ENCODE measurements at regions not wholly inside any gene's neighbourhood (a gene's known extent, or its start where the extent isn't known, plus 50 kb on each side); places are given as distances from the start of the nearest gene placed in this dataset.

DNA sequence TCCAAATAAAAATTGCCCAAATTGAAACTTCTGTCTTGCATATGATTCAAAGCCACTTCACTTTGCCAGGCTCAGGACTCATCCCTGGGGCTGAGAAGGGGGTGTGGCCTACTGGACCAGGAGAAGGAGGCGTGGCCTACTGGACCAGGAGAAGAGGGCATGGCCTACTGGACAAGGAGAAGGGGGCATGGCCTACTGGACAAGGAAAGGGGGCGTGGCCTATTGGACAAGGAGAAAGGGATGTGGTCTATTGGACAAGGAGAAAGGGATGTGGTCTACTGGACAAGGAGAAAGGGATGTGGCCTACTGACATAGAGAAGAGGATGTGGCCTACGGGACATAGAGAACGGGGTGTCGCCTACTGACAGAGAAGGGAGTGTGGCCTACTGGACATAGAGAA, 405.3 kb downstream of the RRAGC start:
- DNase-seq, result no peak

DNA sequence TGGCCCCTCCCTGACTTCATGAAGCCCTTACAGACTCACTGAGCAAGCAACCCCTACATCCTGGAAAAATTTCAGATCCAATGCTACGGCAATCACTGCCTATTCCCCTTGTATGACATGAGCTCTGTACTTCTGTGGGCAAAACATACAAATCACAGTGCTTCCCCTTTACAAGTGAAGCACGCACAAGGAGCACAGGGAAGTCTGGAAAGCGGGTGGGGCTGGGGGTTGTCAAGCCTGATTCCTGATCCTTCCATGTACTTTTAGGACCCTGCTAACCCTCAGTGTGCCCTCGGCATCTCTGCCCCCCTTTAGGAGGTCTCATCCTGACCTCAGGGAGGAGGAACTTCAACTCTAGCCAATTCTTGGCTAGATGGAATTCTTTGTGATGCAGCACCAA, 405.7 kb upstream of the POU3F1 start:
- no peak for DNase-seq

GRCh38 chr1:38451541-38451993, 405.0 kb upstream of the POU3F1 start:
- DNase-seq, result no peak

DNA sequence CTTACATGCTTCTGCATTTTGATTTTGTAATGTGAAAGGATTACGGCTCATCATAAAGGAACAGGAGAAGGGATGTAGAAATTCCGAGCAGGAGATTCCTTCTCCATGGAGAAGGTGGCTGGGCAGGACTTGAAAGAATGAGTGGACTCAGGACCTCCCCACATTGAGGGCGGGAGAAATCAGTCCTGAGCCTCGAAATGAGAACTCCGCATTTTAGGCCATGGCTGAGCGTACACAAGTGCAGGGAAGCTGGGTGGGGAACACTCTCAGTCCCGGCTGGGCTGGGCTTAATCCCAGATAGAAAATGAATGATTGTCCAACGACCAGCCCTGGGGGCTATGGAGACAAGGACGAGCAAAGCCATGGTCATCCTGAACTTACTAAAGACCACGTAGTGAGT, 402.3 kb upstream of the POU3F1 start:
- no peak for DNase-seq

GRCh38 chr1:38446936-38447335, 400.3 kb upstream of the POU3F1 start:
- DNase-seq, result no peak

GRCh38 chr1:38444770-38445442, 398.3 kb upstream of the POU3F1 start:
- DNase-seq, result no peak

DNA sequence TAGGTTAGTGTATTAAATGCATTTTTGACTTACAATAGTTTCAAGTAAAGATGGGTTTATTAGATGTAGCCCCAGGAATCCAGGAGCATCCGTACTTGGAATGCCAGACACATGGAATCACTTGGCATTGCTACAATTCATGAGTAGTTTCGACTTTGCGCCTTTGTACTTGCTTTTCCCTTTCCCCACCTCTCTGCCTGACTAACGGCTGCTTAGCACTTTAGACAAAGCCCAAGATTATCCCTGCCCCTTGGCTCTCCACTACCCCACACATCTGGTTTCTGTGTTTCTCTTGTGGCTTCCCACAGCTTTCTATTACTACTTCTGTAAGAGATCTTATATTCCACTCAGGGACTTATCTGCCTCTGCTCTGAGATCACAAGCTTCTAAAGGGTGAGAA, 397.7 kb upstream of the POU3F1 start:
- no peak for DNase-seq

GRCh38 chr1:38440402-38440801, 393.8 kb upstream of the POU3F1 start:
- no peak for DNase-seq

GRCh38 chr1:38436749-38437148, 390.2 kb upstream of the POU3F1 start:
- no peak for DNase-seq

GRCh38 chr1:38436006-38436405, 389.4 kb upstream of the POU3F1 start:
- no peak for DNase-seq

DNA sequence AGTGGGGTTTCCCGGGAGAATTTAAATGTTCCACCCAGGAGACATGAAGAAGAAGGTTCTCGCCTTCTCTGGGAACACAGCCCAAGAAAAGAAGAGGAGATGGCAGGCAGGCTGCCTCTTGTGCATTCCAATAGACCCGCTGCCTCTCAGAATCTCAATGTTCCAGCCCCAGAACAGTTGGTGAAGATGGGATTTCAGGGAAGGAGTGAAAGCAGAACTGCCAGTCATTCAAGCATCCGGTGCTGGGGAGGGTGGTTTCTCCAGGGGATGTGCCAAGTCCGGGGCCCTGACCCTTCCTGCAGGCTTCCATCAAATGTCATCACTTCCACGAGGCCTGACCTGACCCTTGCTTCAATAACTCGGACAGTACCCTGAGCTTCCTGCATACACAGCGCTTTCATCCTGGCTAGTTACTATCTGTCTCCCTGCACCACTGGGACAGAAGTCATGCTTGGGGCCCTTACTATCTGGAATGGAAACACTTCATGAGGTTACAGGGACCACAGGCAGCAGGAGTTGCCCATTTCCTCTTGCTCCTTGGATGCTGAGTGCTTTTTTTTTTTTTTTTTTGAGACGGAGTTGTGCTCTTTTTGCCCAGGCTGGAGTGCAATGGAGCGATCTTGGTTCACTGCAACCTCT, 386.6 kb upstream of the POU3F1 start:
- no peak for DNase-seq

DNA sequence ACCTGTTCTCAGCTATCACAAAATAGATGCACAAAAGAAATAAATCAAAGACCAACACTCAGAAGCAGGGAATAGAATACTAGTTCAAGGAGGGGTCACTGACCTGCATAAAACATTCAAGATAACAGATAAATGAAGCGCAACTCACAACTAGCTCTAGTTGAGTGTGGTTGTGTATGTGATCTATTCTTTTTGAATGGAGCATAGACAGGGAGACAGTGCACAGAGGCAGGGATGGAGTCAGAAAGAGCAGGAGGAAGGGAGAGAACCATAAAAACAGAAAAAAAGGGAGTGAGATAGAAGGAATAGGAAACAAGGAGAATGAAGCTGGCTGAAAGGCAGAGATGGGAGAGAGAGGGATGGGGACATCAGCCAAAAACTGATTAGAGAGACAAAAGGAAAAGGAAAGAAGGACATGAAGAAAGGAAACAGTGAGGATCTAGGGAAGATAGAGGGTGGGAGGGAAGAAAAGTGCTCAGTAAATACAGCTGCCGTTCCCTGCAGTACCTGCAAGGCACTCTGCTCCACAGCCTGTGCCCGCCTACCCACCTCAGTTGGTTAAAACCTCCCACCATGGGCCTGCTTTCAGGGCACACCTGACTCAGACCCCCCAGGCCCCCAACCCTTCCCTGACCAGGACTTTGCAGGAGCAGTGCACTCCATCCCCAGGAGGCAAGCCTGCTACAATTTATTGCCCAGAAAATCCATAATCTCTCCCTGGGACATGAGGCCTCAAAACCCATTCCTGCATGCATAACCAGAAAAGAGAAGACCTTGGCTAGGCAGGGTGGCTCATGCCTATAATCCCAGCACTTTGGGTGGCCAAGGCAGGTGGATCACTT, 385.2 kb upstream of the POU3F1 start:
- no peak for DNase-seq

DNA sequence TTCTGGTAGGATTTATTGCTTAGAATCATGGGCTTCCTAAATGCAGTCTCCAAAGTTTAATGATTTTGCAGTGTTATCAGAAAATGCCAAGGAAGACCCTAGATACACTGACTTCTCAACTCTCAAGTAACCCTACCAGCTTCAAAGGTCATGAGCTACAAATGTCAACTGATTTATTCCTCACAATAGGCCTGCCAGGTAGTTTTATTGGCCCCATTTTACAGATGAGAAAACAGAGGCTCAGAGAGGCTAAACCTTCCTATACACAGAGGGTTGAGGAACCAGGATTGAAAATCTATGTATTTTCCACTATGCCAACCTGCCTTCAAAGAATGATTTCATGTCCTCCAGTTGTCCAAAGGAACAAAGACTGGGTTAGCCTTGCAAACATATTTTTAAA, 384.4 kb upstream of the POU3F1 start:
- no peak for DNase-seq

DNA sequence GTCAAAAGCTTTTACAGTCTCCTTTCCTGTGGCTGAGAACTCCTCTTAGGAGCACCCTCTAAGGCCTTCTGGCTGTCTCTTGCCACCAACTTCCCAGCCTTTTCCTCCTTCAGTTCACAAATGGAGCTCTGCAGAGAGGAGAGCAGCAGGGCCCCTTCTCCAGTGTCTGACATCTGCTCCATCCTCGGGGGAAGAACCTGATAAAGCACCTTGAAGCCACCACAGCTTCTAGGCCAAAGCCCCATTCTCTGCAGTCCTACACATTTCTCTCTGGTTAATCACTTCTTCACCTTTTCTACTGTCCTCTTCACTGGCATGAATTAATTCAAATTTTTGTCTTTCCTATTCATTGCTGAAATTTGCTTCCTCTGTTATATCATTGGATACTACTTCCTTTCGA, 378.1 kb upstream of the POU3F1 start:
- no peak for DNase-seq

DNA sequence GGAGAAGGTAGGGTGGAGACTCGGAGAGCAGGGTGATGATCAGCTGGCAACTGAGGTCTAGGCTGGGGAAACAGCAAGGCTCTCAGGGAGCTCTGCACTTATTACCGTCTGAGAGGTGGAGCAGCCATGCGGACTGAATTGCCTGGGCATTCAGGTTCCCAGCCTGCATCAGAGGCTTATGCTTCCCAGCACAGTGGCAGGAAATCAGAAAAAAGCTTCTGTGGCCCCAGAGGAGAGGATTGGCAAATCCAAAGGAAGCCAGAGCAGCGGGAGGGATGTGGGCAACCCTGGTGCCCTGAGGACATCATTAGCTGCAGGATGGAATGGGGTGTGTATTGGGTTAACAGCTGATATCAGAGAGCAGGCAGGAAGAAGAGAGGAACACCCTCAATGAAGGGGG, 374.1 kb upstream of the POU3F1 start:
- DNase-seq, result no peak

- DNase-seq, result no peak
Observed at GRCh38 chr1:38418195-38419030, 371.8 kb upstream of the POU3F1 start.

GRCh38 chr1:38403667-38404066, 357.1 kb upstream of the POU3F1 start:
- no peak for DNase-seq

GRCh38 chr1:38402230-38402815, 355.7 kb upstream of the POU3F1 start:
- DNase-seq, result no peak

DNA sequence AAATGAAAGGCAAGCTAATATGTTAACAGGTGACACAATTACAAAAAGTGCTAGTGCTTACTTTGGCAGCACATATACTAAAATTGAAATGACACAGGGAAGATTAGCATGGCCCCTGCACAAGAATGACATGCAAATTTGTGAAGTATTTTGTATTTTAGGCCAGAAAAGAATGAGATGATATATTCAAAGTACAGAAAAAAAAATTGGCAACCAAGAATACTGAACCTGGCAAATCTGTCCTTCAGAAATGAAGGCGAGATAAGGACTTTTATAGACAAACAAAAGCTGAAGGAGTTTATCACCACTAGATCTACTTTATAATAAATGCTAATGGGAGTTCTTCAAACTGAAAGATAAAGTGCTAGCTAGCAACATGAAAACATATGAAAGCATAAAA, 350.0 kb upstream of the POU3F1 start:
- no peak for DNase-seq

- no peak for DNase-seq
Observed at GRCh38 chr1:38394303-38394702, 347.7 kb upstream of the POU3F1 start.

- DNase-seq, result no peak
Observed at GRCh38 chr1:38392861-38393260, 346.3 kb upstream of the POU3F1 start.

DNA sequence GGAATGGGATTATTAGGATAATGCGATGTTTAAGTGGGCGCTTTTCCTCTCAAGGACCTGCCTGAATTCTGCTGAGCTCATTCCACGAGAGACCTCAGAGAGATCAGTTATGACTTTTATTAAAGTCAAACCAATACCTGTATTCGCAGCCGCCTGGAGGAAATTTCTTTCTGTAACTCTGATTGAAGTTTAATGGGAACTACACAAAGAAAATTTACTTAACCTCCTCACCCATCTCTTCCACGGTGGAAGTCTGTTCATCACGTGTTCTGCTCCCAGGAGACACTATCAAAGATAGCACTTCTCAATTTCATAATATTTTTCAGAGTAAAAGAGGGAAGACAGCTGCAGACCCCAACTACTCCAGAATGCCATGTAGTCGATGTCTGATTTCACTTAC, 334.7 kb upstream of the POU3F1 start:
- no peak for DNase-seq

DNA sequence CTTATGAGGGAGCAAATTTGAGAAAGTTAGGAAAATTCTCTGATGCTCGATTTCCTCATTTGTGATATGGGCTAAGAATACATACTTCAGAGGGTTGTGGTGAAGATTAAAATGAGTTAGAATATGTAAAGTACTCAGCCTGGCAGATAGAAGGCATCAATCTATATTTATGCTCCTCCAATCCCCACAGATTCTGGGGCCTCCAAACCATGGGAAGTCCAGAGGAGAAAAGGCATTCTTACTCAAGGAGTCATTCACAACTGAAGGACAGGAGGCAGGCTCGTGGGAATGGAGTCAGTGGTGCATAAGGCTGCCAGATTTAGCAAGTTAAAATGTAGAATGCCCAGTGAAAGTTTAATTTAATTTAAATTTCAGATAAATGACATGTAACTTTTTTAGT, 330.0 kb upstream of the POU3F1 start:
- DNase-seq, result no peak
